Right lobe of liver (tissue), 6 donors: ENCODE measurements at regions not wholly inside any gene's neighbourhood (a gene's known extent, or its start where the extent isn't known, plus 50 kb on each side); places are given as distances from the start of the nearest gene placed in this dataset.

Source experiments
- ATAC-seq, 4 donors: fragments of 200-7000 bp; cut with Tn5 transposase; one replicate each; pipeline ENCODE4 v1.9.1; 2020; ENCODE audit warnings: mild to moderate bottlenecking in 4 of 4, moderate library complexity in 4 of 4
- DNase-seq, 3 donors: peaks; one replicate each; pipeline ENCODE4 v3.0.0-alpha.2; 2020
- H3K27ac ChIP-seq, 3 donors: fragments of 200-600 bp; one replicate each; pipeline ENCODE4 v1.8.0; 2022
- H3K27me3 ChIP-seq, 2 donors: fragments of 200-600 bp; one replicate each; pipeline ENCODE4 v1.8.0; 2022
- H3K36me3 ChIP-seq, 4 donors: fragments of 200-600 bp; sonication (generic) in 1 of 4; one replicate each; pipeline versions ENCODE4 v1.5.1 to v1.8.0; 2017 to 2022; ENCODE audit warnings: control low read depth in 1 of 4
- H3K4me1 ChIP-seq, 4 donors: fragments of 200-600 bp; sonication (generic) in 1 of 4; one replicate each; pipeline versions ENCODE4 v1.5.1 to v1.8.0; 2017 to 2022; ENCODE audit warnings: control low read depth in 1 of 4
- H3K4me3 ChIP-seq, 3 donors: fragments of 200-600 bp; one replicate each; pipeline ENCODE4 v1.8.0; 2022
- H3K9me3 ChIP-seq, 4 donors: fragments of 200-600 bp; sonication (generic) in 1 of 4; one replicate each; pipeline versions ENCODE4 v1.5.1 to v1.8.0; 2017 to 2022; ENCODE audit warnings: control low read depth in 1 of 4
- CTCF ChIP-seq, 4 donors: fragments of 200-600 bp in 3 of 4; fragments of 450-650 bp in 1 of 4; IDR thresholded peaks; one replicate each; pipeline versions ENCODE4 v1.5.1 to v1.8.0; 2016 to 2022; ENCODE audit warnings: antibody characterized with exemption in 4 of 4, mild to moderate bottlenecking in 2 of 4
- POLR2A ChIP-seq: fragments of 450-650 bp; IDR thresholded peaks from one replicate; pipeline ENCODE4 v1.6.1; 2017; ENCODE audit warnings: antibody characterized with exemption, mild to moderate bottlenecking
- WGBS: methylation state at CpG from one replicate; pipeline ENCODE4 v1.1.6; 2018; ENCODE audit warnings: low coverage, low lambda C conversion rate; ENCODE audit not compliant: insufficient coverage; ENCODE audit errors: missing lambda C conversion rate; 5-methylcytosine and 5-hydroxymethylcytosine counted together
- intact Hi-C, 2 donors: fragments of 100-400 bp; cut with DNase I; formaldehyde crosslinking; loops; one replicate each; pipeline versions ENCODE4 v1.11.2 to v1.14.1; 2022
- donor health status: DM: no; HTN: yes; CAD: no.
- donor health status: DM: no; HTN: no; CAD: no.
- donor health status: DM: no; HTN: no; CAD: no.
- donor health status: DM: no; HTN: yes; CAD: no.
- donor health status: DM: no; HTN: yes; CAD: no.

GRCh38 chr11:105324156-105324555, 184.6 kb upstream of the CARD18 start:
- no peak for ATAC-seq
- no peak for DNase-seq
- Histone ChIP-seq H3K4me3 (no peak overlapping the region), H3K9me3 (no peaks in the 10 kb centered on the region), H3K27ac (no peak overlapping the region), H3K27me3 (no peaks in the 10 kb centered on the region), H3K36me3 (no peaks in the 10 kb centered on the region), H3K4me1 (no peaks in the 10 kb centered on the region)
- intact Hi-C loops, result no loop called here
- no peak for TF ChIP-seq POLR2A
- no peak for TF ChIP-seq CTCF (IDR thresholded peaks at IDR 0.05)
- 80% methylated on average over 6 of the region's 7 CpGs for WGBS

GRCh38 chr11:105321696-105322095, 182.1 kb upstream of the CARD18 start:
- no peak overlapping the region for H3K27ac ChIP-seq
- no peaks in the 10 kb centered on the region for H3K36me3 ChIP-seq
- no peak for TF ChIP-seq CTCF (IDR thresholded peaks at IDR 0.05)
- no peak for TF ChIP-seq POLR2A
- no peak overlapping the region for H3K4me3 ChIP-seq
- DNase-seq (no peak), ATAC-seq (no peak)
- no peaks in the 10 kb centered on the region for H3K4me1 ChIP-seq
- intact Hi-C loops, result no loop called here
- no peaks in the 10 kb centered on the region for H3K9me3 ChIP-seq
- no peaks in the 10 kb centered on the region for H3K27me3 ChIP-seq
- 42% methylated on average over 2 of the region's 2 CpGs for WGBS

GRCh38 chr11:105315287-105315686, 175.7 kb upstream of the CARD18 start:
- no peaks in the 10 kb centered on the region for H3K27me3 ChIP-seq
- TF ChIP-seq POLR2A, result no peak
- no peak for TF ChIP-seq CTCF (IDR thresholded peaks at IDR 0.05)
- H3K4me3 ChIP-seq, result no peak overlapping the region
- intact Hi-C loops, result no loop called here
- 46% methylated on average over 2 of the region's 2 CpGs for WGBS
- H3K9me3 ChIP-seq, result no peaks in the 10 kb centered on the region
- no peaks in the 10 kb centered on the region for H3K36me3 ChIP-seq
- no peaks in the 10 kb centered on the region for H3K4me1 ChIP-seq
- no peak overlapping the region for H3K27ac ChIP-seq
- ATAC-seq, result no peak
- DNase-seq, result no peak

- no peak overlapping the region for H3K4me3 ChIP-seq
- ATAC-seq (no peak), DNase-seq (no peak)
- intact Hi-C loops, result no loop called here
- no peak overlapping the region for H3K27ac ChIP-seq
- H3K27me3 ChIP-seq, result no peaks in the 10 kb centered on the region
- no peak for TF ChIP-seq CTCF (IDR thresholded peaks at IDR 0.05)
- TF ChIP-seq POLR2A, result no peak
- H3K4me1 ChIP-seq, result no peaks in the 10 kb centered on the region
- no peaks in the 10 kb centered on the region for H3K36me3 ChIP-seq
- 79% methylated on average over 2 of the region's 2 CpGs for WGBS
- no peaks in the 10 kb centered on the region for H3K9me3 ChIP-seq
Measured at GRCh38 chr11:105312266-105312665, 172.7 kb upstream of the CARD18 start.

GRCh38 chr11:105298630-105299029, 159.1 kb upstream of the CARD18 start:
- WGBS, result 72% methylated on average over 3 of the region's 3 CpGs

More at GRCh38 chr11:105298630-105299029, 159.1 kb upstream of the CARD18 start:
- no peaks in the 10 kb centered on the region for H3K4me1 ChIP-seq
- H3K36me3 ChIP-seq, result no peaks in the 10 kb centered on the region
- DNase-seq (no peak), ATAC-seq (no peak)
- no peak overlapping the region for H3K27ac ChIP-seq
- no peak for TF ChIP-seq CTCF (IDR thresholded peaks at IDR 0.05)
- no peak for TF ChIP-seq POLR2A
- intact Hi-C loops, result no loop called here
- no peaks in the 10 kb centered on the region for H3K27me3 ChIP-seq
- no peak overlapping the region for H3K4me3 ChIP-seq
- no peaks in the 10 kb centered on the region for H3K9me3 ChIP-seq
